ENCODE measurements at regions not wholly inside any gene's neighbourhood (a gene's known extent, or its start where the extent isn't known, plus 50 kb on each side); places are given as distances from the start of the nearest gene placed in this dataset.

- no peaks in the 10 kb centered on the region for H3K36me3 ChIP-seq (replicated peaks in 1 of 2; ENCODE audit: control insufficient read depth in 1 of 2, insufficient read depth in 2 of 2, low read length in 1 of 2)
- H3K4me2 ChIP-seq: no peak overlapping the region
- ChIA-PET POLR2A (no interaction called here), CTCF (interaction anchor here (2.4 kb wide), 1 partner anchor 43 kb away, joined by 7 read pairs; no protein-coding TSS in a partner anchor)
- TF ChIP-seq SMC3 (IDR thresholded peaks at IDR 0.05; ENCODE audit: low read depth, low read length) (no peak), EP300 (IDR thresholded peaks at IDR 0.05; ENCODE audit: borderline replicate concordance in 1 of 2, low read depth in 1 of 2, low read length in 1 of 2) (no peak), RXRA (IDR thresholded peaks at IDR 0.05; ENCODE audit: borderline replicate concordance, low read depth) (no peak), TEAD4 (IDR thresholded peaks at IDR 0.05; ENCODE audit: borderline replicate concordance, insufficient read depth) (no peak), SIN3A (IDR thresholded peaks at IDR 0.05; ENCODE audit: borderline replicate concordance, low read depth, low read length) (no peak), RCOR1 (IDR thresholded peaks at IDR 0.05; ENCODE audit: low read length) (no peak), FOSL2 (IDR thresholded peaks at IDR 0.05; ENCODE audit: borderline replicate concordance, low read depth) (no peak), TCF12 (IDR thresholded peaks at IDR 0.05) (no peak)
- TF ChIP-seq, protein P1, sequence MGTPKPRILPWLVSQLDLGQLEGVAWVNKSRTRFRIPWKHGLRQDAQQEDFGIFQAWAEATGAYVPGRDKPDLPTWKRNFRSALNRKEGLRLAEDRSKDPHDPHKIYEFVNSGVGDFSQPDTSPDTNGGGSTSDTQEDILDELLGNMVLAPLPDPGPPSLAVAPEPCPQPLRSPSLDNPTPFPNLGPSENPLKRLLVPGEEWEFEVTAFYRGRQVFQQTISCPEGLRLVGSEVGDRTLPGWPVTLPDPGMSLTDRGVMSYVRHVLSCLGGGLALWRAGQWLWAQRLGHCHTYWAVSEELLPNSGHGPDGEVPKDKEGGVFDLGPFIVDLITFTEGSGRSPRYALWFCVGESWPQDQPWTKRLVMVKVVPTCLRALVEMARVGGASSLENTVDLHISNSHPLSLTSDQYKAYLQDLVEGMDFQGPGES (IDR thresholded peaks at IDR 0.05; ENCODE audit: low read depth, low read length): no peak
- TF ChIP-seq, protein P2, sequence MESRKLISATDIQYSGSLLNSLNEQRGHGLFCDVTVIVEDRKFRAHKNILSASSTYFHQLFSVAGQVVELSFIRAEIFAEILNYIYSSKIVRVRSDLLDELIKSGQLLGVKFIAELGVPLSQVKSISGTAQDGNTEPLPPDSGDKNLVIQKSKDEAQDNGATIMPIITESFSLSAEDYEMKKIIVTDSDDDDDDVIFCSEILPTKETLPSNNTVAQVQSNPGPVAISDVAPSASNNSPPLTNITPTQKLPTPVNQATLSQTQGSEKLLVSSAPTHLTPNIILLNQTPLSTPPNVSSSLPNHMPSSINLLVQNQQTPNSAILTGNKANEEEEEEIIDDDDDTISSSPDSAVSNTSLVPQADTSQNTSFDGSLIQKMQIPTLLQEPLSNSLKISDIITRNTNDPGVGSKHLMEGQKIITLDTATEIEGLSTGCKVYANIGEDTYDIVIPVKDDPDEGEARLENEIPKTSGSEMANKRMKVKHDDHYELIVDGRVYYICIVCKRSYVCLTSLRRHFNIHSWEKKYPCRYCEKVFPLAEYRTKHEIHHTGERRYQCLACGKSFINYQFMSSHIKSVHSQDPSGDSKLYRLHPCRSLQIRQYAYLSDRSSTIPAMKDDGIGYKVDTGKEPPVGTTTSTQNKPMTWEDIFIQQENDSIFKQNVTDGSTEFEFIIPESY (IDR thresholded peaks at IDR 0.05; ENCODE audit: borderline replicate concordance, low read depth): no peak
- TF ChIP-seq, protein P3, sequence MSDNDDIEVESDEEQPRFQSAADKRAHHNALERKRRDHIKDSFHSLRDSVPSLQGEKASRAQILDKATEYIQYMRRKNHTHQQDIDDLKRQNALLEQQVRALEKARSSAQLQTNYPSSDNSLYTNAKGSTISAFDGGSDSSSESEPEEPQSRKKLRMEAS (IDR thresholded peaks at IDR 0.05; ENCODE audit: low read depth): no peak
- TF ChIP-seq, protein P4, sequence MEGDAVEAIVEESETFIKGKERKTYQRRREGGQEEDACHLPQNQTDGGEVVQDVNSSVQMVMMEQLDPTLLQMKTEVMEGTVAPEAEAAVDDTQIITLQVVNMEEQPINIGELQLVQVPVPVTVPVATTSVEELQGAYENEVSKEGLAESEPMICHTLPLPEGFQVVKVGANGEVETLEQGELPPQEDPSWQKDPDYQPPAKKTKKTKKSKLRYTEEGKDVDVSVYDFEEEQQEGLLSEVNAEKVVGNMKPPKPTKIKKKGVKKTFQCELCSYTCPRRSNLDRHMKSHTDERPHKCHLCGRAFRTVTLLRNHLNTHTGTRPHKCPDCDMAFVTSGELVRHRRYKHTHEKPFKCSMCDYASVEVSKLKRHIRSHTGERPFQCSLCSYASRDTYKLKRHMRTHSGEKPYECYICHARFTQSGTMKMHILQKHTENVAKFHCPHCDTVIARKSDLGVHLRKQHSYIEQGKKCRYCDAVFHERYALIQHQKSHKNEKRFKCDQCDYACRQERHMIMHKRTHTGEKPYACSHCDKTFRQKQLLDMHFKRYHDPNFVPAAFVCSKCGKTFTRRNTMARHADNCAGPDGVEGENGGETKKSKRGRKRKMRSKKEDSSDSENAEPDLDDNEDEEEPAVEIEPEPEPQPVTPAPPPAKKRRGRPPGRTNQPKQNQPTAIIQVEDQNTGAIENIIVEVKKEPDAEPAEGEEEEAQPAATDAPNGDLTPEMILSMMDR (IDR thresholded peaks at IDR 0.05): no peak
- no peaks in the 10 kb centered on the region for H4K20me1 ChIP-seq (ENCODE audit: insufficient read depth)
- H3K27ac ChIP-seq (ENCODE audit: low read depth in 2 of 2, low read length in 1 of 2): no peak overlapping the region
- H3K9me3 ChIP-seq: no peaks in the 10 kb centered on the region
- peaks cover 10% of the 10 kb centered on the region; the same call in 1 of the 2 replicates for H3K27me3 ChIP-seq (ENCODE audit: insufficient read depth)
- no peaks in the 10 kb centered on the region for H3K79me2 ChIP-seq (ENCODE audit: insufficient read depth)
- H3K9me2 ChIP-seq: no peaks in the 10 kb centered on the region
- no peaks in the 10 kb centered on the region for H3F3A ChIP-seq (replicated peaks; ENCODE audit: insufficient read depth)
- H2AFZ ChIP-seq (ENCODE audit: low read depth): no peak overlapping the region
- no peak overlapping the region for H3K4me3 ChIP-seq (ENCODE audit: low read depth in 2 of 2, low read length in 1 of 2)
- DNase-seq: no peak
- no peaks in the 10 kb centered on the region for H3K4me1 ChIP-seq (ENCODE audit: control insufficient read depth in 1 of 2, insufficient read depth in 2 of 2, low read depth in 1 of 2, low read length in 1 of 2)
- H3K9ac ChIP-seq: no peak overlapping the region
- WGBS (ENCODE audit: low lambda C conversion rate): 0% methylated on average over 6 of the region's 6 CpGs
These were observed 55.5 kb upstream of the PARP11 start for GRCh38 chr12:3928538-3929184.
